ENCODE measurements at regions not wholly inside any gene's neighbourhood (a gene's known extent, or its start where the extent isn't known, plus 50 kb on each side); places are given as distances from the start of the nearest gene placed in this dataset.

DNA sequence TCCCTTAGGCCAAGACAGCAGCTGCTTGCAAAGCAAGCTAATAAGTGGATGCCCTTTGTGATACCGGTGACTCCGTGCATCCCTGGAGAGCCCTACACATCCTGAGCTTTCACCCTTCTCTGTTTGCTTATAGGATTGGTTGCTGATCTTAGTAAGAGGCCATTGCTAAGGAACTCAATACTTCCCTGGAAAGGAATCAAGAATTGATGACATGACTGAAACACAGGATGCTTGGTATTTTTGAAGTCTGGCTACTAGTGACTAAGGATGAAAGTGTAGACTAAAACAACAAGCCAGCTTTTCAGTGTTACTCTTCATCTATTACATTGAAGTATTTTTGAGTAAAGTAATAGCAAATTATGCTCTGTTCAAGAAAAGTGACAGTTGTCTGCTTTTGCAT lies 123.0 kb upstream of the SERPINE2 start:
- Histone ChIP-seq H3K9me3 (ENCODE audit: low read length) (no peaks in the 10 kb centered on the region), H4K20me1 (ENCODE audit: insufficient read depth) (no peaks in the 10 kb centered on the region), H3K9ac (ENCODE audit: low read length) (no peak overlapping the region), H3K4me2 (ENCODE audit: low read length) (no peak overlapping the region), H2AFZ (ENCODE audit: low read depth, low read length) (no peak overlapping the region), H3K27ac (ENCODE audit: low read length) (no peak overlapping the region), H3K27me3 (ENCODE audit: insufficient read depth, low read depth, low read length) (no peaks in the 10 kb centered on the region), H3F3A (ENCODE audit: insufficient read depth, low read length, poor library complexity, severe bottlenecking) (no peaks in the 10 kb centered on the region), H3K9me2 (ENCODE audit: insufficient read depth, low read length) (no peaks in the 10 kb centered on the region), H3K36me3 (ENCODE audit: insufficient read depth, low read length) (no peaks in the 10 kb centered on the region), H3K79me2 (replicated peaks; ENCODE audit: insufficient read depth, low read length) (no peaks in the 10 kb centered on the region), H3K4me3 (ENCODE audit: low read length) (no peak overlapping the region)
- TF ChIP-seq POLR2AphosphoS5 (IDR thresholded peaks at IDR 0.05) (no peak), TAF1 (IDR thresholded peaks at IDR 0.05; ENCODE audit: low read depth) (no peak), RAD21 (conservative IDR thresholded peaks at IDR 0.05) (no peak)

DNA sequence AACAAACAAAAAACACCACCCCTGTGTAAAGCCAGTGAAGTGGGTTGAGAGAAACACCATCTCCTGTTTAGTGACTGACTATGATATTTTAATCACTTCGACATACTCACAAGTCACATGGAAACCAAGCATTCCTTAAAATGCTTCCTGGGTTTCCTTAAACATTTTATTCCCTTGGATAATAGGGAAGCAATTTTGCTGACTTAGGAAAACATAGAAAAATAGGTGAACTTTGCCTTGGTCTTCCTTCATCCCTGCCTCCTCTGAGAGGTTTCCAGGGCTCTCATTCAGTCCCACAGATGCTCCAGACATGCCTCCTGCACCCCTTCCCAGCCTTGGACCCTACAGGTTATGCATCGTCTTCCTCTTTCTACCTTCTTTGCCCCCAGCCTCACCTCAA lies 122.6 kb upstream of the SERPINE2 start:
- Histone ChIP-seq H4K20me1 (ENCODE audit: insufficient read depth) (no peaks in the 10 kb centered on the region), H3K36me3 (ENCODE audit: insufficient read depth, low read length) (no peaks in the 10 kb centered on the region), H3K27ac (ENCODE audit: low read length) (no peak overlapping the region), H3K79me2 (replicated peaks; ENCODE audit: insufficient read depth, low read length) (no peaks in the 10 kb centered on the region), H3K9me2 (ENCODE audit: insufficient read depth, low read length) (no peaks in the 10 kb centered on the region), H2AFZ (ENCODE audit: low read depth, low read length) (no peak overlapping the region), H3K4me2 (ENCODE audit: low read length) (no peak overlapping the region), H3F3A (ENCODE audit: insufficient read depth, low read length, poor library complexity, severe bottlenecking) (no peaks in the 10 kb centered on the region), H3K9me3 (ENCODE audit: low read length) (no peaks in the 10 kb centered on the region), H3K4me3 (ENCODE audit: low read length) (no peak overlapping the region), H3K9ac (ENCODE audit: low read length) (no peak overlapping the region), H3K27me3 (ENCODE audit: insufficient read depth, low read depth, low read length) (no peaks in the 10 kb centered on the region)
- TF ChIP-seq, protein P1, sequence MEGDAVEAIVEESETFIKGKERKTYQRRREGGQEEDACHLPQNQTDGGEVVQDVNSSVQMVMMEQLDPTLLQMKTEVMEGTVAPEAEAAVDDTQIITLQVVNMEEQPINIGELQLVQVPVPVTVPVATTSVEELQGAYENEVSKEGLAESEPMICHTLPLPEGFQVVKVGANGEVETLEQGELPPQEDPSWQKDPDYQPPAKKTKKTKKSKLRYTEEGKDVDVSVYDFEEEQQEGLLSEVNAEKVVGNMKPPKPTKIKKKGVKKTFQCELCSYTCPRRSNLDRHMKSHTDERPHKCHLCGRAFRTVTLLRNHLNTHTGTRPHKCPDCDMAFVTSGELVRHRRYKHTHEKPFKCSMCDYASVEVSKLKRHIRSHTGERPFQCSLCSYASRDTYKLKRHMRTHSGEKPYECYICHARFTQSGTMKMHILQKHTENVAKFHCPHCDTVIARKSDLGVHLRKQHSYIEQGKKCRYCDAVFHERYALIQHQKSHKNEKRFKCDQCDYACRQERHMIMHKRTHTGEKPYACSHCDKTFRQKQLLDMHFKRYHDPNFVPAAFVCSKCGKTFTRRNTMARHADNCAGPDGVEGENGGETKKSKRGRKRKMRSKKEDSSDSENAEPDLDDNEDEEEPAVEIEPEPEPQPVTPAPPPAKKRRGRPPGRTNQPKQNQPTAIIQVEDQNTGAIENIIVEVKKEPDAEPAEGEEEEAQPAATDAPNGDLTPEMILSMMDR (IDR thresholded peaks at IDR 0.05; ENCODE audit: poor library complexity, severe bottlenecking), result no peak
- TF ChIP-seq POLR2AphosphoS5 (IDR thresholded peaks at IDR 0.05), result no peak

GRCh38 chr2:224160917-224161316 lies 121.8 kb upstream of the SERPINE2 start:
- H2AFZ ChIP-seq (ENCODE audit: low read depth, low read length), result no peak overlapping the region
- no peaks in the 10 kb centered on the region for H3K27me3 ChIP-seq (ENCODE audit: insufficient read depth, low read depth, low read length)
- no peaks in the 10 kb centered on the region for H3K79me2 ChIP-seq (replicated peaks; ENCODE audit: insufficient read depth, low read length)
- no peaks in the 10 kb centered on the region for H3K9me2 ChIP-seq (ENCODE audit: insufficient read depth, low read length)
- no peaks in the 10 kb centered on the region for H3F3A ChIP-seq (ENCODE audit: insufficient read depth, low read length, poor library complexity, severe bottlenecking)
- H3K9me3 ChIP-seq (ENCODE audit: low read length), result no peaks in the 10 kb centered on the region
- H3K9ac ChIP-seq (ENCODE audit: low read length), result no peak overlapping the region
- H3K4me2 ChIP-seq (ENCODE audit: low read length), result no peak overlapping the region
- no peaks in the 10 kb centered on the region for H3K36me3 ChIP-seq (ENCODE audit: insufficient read depth, low read length)
- no peak overlapping the region for H3K4me3 ChIP-seq (ENCODE audit: low read length)
- no peak overlapping the region for H3K27ac ChIP-seq (ENCODE audit: low read length)
- no peaks in the 10 kb centered on the region for H4K20me1 ChIP-seq (ENCODE audit: insufficient read depth)
- TF ChIP-seq, protein P2, sequence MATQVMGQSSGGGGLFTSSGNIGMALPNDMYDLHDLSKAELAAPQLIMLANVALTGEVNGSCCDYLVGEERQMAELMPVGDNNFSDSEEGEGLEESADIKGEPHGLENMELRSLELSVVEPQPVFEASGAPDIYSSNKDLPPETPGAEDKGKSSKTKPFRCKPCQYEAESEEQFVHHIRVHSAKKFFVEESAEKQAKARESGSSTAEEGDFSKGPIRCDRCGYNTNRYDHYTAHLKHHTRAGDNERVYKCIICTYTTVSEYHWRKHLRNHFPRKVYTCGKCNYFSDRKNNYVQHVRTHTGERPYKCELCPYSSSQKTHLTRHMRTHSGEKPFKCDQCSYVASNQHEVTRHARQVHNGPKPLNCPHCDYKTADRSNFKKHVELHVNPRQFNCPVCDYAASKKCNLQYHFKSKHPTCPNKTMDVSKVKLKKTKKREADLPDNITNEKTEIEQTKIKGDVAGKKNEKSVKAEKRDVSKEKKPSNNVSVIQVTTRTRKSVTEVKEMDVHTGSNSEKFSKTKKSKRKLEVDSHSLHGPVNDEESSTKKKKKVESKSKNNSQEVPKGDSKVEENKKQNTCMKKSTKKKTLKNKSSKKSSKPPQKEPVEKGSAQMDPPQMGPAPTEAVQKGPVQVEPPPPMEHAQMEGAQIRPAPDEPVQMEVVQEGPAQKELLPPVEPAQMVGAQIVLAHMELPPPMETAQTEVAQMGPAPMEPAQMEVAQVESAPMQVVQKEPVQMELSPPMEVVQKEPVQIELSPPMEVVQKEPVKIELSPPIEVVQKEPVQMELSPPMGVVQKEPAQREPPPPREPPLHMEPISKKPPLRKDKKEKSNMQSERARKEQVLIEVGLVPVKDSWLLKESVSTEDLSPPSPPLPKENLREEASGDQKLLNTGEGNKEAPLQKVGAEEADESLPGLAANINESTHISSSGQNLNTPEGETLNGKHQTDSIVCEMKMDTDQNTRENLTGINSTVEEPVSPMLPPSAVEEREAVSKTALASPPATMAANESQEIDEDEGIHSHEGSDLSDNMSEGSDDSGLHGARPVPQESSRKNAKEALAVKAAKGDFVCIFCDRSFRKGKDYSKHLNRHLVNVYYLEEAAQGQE (IDR thresholded peaks at IDR 0.05; ENCODE audit: borderline replicate concordance), result no peak
- TF ChIP-seq SMC3 (conservative IDR thresholded peaks at IDR 0.05; ENCODE audit: poor library complexity), result no peak
- TF ChIP-seq MXI1 (conservative IDR thresholded peaks at IDR 0.05; ENCODE audit: poor library complexity, severe bottlenecking), result no peak
- TF ChIP-seq, protein P1 (IDR thresholded peaks at IDR 0.05; ENCODE audit: poor library complexity, severe bottlenecking), result no peak
- TF ChIP-seq EZH2 (IDR thresholded peaks at IDR 0.05; ENCODE audit: borderline replicate concordance, insufficient read depth, low read length, poor library complexity, severe bottlenecking), result no peak
- no peak for TF ChIP-seq RAD21 (conservative IDR thresholded peaks at IDR 0.05)
- no peak for TF ChIP-seq EP300 (conservative IDR thresholded peaks at IDR 0.05; ENCODE audit: poor library complexity, severe bottlenecking)
- no peak for TF ChIP-seq POLR2AphosphoS5 (IDR thresholded peaks at IDR 0.05)
- TF ChIP-seq TAF1 (IDR thresholded peaks at IDR 0.05; ENCODE audit: low read depth), result no peak

Measured in neural cell (in vitro differentiated cells).